KMS-11 (cell line): ENCODE measurements at regions not wholly inside any gene's neighbourhood (a gene's known extent, or its start where the extent isn't known, plus 50 kb on each side); places are given as distances from the start of the nearest gene placed in this dataset.

Source experiments
- H2AFZ ChIP-seq: fragments of 200-600 bp; sonication (generic); 2 replicates; pipeline ENCODE4 v1.6.1; 2016; ENCODE audit warnings: antibody characterized with exemption, mixed run types, low read depth
- H3K27ac ChIP-seq: fragments of 200-600 bp; sonication (generic); 2 replicates; pipeline ENCODE4 v1.6.1; 2016; ENCODE audit warnings: mild to moderate bottlenecking, mixed run types
- H3K27me3 ChIP-seq: fragments of 200-600 bp; sonication (generic); 2 replicates; pipeline ENCODE4 v1.6.1; 2017; ENCODE audit warnings: mild to moderate bottlenecking, low read depth, mixed run types, moderate library complexity; ENCODE audit not compliant: insufficient read depth
- H3K36me3 ChIP-seq: fragments of 200-600 bp; sonication (generic); 2 replicates; pipeline ENCODE4 v1.6.1; 2017; ENCODE audit warnings: mild to moderate bottlenecking, mixed run types; ENCODE audit not compliant: insufficient read depth
- H3K4me1 ChIP-seq: fragments of 200-600 bp; sonication (generic); 2 replicates; pipeline ENCODE4 v1.6.1; 2016; ENCODE audit warnings: mild to moderate bottlenecking, low read depth, mixed run types; ENCODE audit not compliant: poor library complexity, severe bottlenecking
- H3K4me2 ChIP-seq: fragments of 200-600 bp; sonication (generic); 2 replicates; pipeline ENCODE4 v1.7.0; 2016; ENCODE audit warnings: mild to moderate bottlenecking, mixed run types
- H3K4me3 ChIP-seq: fragments of 200-600 bp; sonication (generic); IDR thresholded peaks from 2 replicates; pipeline ENCODE4 v1.6.1; 2017; ENCODE audit warnings: low read depth, low read length, mixed read lengths; ENCODE audit not compliant: insufficient read depth
- H3K79me2 ChIP-seq: fragments of 200-600 bp; sonication (generic); 2 replicates; pipeline ENCODE4 v1.6.1; 2016; ENCODE audit warnings: low read depth, mixed run types; ENCODE audit not compliant: insufficient read depth
- H3K9ac ChIP-seq: fragments of 200-600 bp; sonication (generic); 2 replicates; pipeline ENCODE4 v1.6.1; 2016; ENCODE audit warnings: mild to moderate bottlenecking, mixed run types
- H4K20me1 ChIP-seq: fragments of 200-600 bp; sonication (generic); 2 replicates; pipeline ENCODE4 v1.6.1; 2016; ENCODE audit warnings: mild to moderate bottlenecking, mixed run types; ENCODE audit not compliant: insufficient read depth
- TF ChIP-seq, protein P1 (sequence below): fragments of 200-600 bp; sonication (generic); conservative IDR thresholded peaks from 2 replicates; pipeline ENCODE4 v1.6.1; 2017; ENCODE audit warnings: low read depth, mild to moderate bottlenecking, antibody characterized with exemption, low read length, moderate library complexity, mixed read lengths

GRCh38 chr5:86143837-86144236 is 473.9 kb upstream of the COX7C start:
- H3K36me3 ChIP-seq = no peaks in the 10 kb centered on the region
- H3K27ac ChIP-seq = no peak overlapping the region
- no peaks in the 10 kb centered on the region for H3K79me2 ChIP-seq
- H3K27me3 ChIP-seq = no peaks in the 10 kb centered on the region
- H3K4me2 ChIP-seq = no peak overlapping the region
- no peaks in the 10 kb centered on the region for H3K4me1 ChIP-seq
- TF ChIP-seq, protein P1, sequence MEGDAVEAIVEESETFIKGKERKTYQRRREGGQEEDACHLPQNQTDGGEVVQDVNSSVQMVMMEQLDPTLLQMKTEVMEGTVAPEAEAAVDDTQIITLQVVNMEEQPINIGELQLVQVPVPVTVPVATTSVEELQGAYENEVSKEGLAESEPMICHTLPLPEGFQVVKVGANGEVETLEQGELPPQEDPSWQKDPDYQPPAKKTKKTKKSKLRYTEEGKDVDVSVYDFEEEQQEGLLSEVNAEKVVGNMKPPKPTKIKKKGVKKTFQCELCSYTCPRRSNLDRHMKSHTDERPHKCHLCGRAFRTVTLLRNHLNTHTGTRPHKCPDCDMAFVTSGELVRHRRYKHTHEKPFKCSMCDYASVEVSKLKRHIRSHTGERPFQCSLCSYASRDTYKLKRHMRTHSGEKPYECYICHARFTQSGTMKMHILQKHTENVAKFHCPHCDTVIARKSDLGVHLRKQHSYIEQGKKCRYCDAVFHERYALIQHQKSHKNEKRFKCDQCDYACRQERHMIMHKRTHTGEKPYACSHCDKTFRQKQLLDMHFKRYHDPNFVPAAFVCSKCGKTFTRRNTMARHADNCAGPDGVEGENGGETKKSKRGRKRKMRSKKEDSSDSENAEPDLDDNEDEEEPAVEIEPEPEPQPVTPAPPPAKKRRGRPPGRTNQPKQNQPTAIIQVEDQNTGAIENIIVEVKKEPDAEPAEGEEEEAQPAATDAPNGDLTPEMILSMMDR = no peak
- H3K9ac ChIP-seq = no peak overlapping the region
- H2AFZ ChIP-seq = no peak overlapping the region
- no peak overlapping the region for H3K4me3 ChIP-seq
- no peaks in the 10 kb centered on the region for H4K20me1 ChIP-seq

- H3K4me3 ChIP-seq = no peak overlapping the region
- H4K20me1 ChIP-seq = no peaks in the 10 kb centered on the region
- H2AFZ ChIP-seq = no peak overlapping the region
- no peaks in the 10 kb centered on the region for H3K27me3 ChIP-seq
- no peak overlapping the region for H3K9ac ChIP-seq
- TF ChIP-seq, protein P1 = no peak
- H3K27ac ChIP-seq = no peak overlapping the region
- H3K79me2 ChIP-seq = no peaks in the 10 kb centered on the region
- H3K4me2 ChIP-seq = no peak overlapping the region
- H3K4me1 ChIP-seq = no peaks in the 10 kb centered on the region
- no peaks in the 10 kb centered on the region for H3K36me3 ChIP-seq
Observed at GRCh38 chr5:86152988-86153560, 464.7 kb upstream of the COX7C start.

GRCh38 chr5:86155796-86156195 is 461.9 kb upstream of the COX7C start:
- Histone ChIP-seq H3K4me3 (no peak overlapping the region), H4K20me1 (no peaks in the 10 kb centered on the region), H3K27ac (no peak overlapping the region), H2AFZ (no peak overlapping the region), H3K27me3 (no peaks in the 10 kb centered on the region), H3K4me1 (no peaks in the 10 kb centered on the region), H3K79me2 (no peaks in the 10 kb centered on the region), H3K36me3 (no peaks in the 10 kb centered on the region), H3K9ac (no peak overlapping the region), H3K4me2 (no peak overlapping the region)
- TF ChIP-seq, protein P1 = no peak

GRCh38 chr5:86170194-86170593 is 447.5 kb upstream of the COX7C start:
- H3K9ac ChIP-seq = no peak overlapping the region
- no peak overlapping the region for H2AFZ ChIP-seq
- TF ChIP-seq, protein P1 = no peak
- no peak overlapping the region for H3K27ac ChIP-seq
- no peak overlapping the region for H3K4me3 ChIP-seq
- H3K4me1 ChIP-seq = no peaks in the 10 kb centered on the region
- H3K27me3 ChIP-seq = no peaks in the 10 kb centered on the region
- no peaks in the 10 kb centered on the region for H3K79me2 ChIP-seq
- no peak overlapping the region for H3K4me2 ChIP-seq
- no peaks in the 10 kb centered on the region for H3K36me3 ChIP-seq
- H4K20me1 ChIP-seq = no peaks in the 10 kb centered on the region
